KOPT-K1 (cell line): ENCODE measurements at regions not wholly inside any gene's neighbourhood (a gene's known extent, or its start where the extent isn't known, plus 50 kb on each side); places are given as distances from the start of the nearest gene placed in this dataset.

ENCODE experiments used
- H3K27ac ChIP-seq: fragments of 200-600 bp; sonication (generic); 2 replicates; pipeline ENCODE4 v1.5.1; 2016; ENCODE audit warnings: antibody characterized with exemption, mild to moderate bottlenecking, low read depth, low read length; ENCODE audit not compliant: poor library complexity, severe bottlenecking
- H3K36me3 ChIP-seq: fragments of 200-600 bp; sonication (generic); 2 replicates; pipeline ENCODE4 v1.5.1; 2017; ENCODE audit warnings: antibody characterized with exemption, mild to moderate bottlenecking, low read length, moderate library complexity; ENCODE audit not compliant: insufficient read depth
- H3K9me3 ChIP-seq: fragments of 200-600 bp; sonication (generic); 2 replicates; pipeline ENCODE4 v1.5.1; 2017; ENCODE audit warnings: antibody characterized with exemption, low read length, mild to moderate bottlenecking; ENCODE audit not compliant: insufficient read depth, poor library complexity, severe bottlenecking

- H3K27ac ChIP-seq = no peak overlapping the region
- no peaks in the 10 kb centered on the region for H3K36me3 ChIP-seq
- no peaks in the 10 kb centered on the region for H3K9me3 ChIP-seq
Observed at GRCh38 chr17:70230850-70231640, 61.7 kb downstream of the KCNJ2 start.

- Histone ChIP-seq H3K36me3 (no peaks in the 10 kb centered on the region), H3K9me3 (no peaks in the 10 kb centered on the region), H3K27ac (no peak overlapping the region)
Observed at GRCh38 chr17:70232466-70232865, 63.1 kb downstream of the KCNJ2 start.

DNA sequence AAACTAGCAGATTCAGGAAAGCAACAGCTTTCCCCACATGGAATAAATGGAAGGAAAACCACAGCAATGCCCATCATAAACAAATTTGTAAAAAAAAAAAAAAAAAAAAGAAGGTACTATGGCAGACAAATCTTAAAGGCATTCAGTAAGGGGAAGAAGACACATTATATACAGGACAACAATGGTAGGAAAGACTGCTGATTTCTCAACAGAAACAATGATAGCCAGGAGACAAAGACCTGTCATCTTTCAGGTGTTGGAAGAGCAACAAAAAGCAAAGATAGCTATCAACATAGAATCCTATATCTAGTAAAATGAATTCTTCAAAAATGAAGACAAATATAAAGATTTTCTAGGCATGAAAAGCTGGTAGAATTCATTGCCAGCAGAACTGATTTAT lies 65.9 kb downstream of the KCNJ2 start:
- Histone ChIP-seq H3K9me3 (no peaks in the 10 kb centered on the region), H3K27ac (no peak overlapping the region), H3K36me3 (no peaks in the 10 kb centered on the region)

GRCh38 chr17:70238228-70238627 lies 68.9 kb downstream of the KCNJ2 start:
- Histone ChIP-seq H3K36me3 (no peaks in the 10 kb centered on the region), H3K9me3 (no peaks in the 10 kb centered on the region), H3K27ac (no peak overlapping the region)

DNA sequence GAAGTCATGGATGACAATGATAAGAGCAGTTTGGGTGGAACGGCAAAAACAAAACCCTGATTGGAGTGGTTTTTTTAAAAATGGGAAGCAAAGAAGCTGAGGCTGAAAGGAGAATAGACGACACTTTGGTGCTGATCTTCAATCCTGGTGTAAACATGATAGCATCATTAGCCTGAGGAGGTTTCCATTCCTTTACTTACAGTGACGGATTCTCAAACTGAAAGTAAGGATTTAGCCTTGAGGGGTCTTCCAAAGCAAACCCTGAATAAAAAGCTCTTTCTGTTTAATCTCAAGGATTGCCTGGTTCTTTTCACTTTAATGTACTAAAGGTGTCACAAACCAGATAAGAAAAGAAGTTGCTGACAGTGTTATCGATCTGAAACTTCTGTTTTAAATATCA lies 69.3 kb downstream of the KCNJ2 start:
- H3K36me3 ChIP-seq = no peaks in the 10 kb centered on the region
- H3K9me3 ChIP-seq = no peaks in the 10 kb centered on the region
- H3K27ac ChIP-seq = no peak overlapping the region

GRCh38 chr17:70239391-70239826 lies 70.1 kb downstream of the KCNJ2 start:
- no peaks in the 10 kb centered on the region for H3K36me3 ChIP-seq
- no peaks in the 10 kb centered on the region for H3K9me3 ChIP-seq
- no peak overlapping the region for H3K27ac ChIP-seq

DNA sequence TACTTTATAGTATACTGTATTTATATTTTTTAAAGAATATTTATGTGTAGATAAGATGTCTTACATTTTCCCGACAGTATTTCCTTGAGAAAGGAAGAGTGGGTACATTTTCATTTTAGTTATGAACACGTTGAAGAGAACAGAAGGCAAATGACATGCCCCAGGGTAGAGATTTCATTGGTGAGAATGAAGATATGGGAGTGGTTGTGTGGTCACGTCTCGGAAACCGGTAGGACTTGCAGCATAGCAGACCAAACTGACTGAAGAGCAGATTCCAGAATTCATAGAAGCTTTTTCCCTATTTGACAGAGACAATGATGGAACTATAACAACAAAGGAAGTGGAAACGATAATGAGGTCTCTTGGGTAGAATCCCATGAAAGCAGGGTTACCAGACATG lies 71.7 kb downstream of the KCNJ2 start:
- no peaks in the 10 kb centered on the region for H3K9me3 ChIP-seq
- no peaks in the 10 kb centered on the region for H3K36me3 ChIP-seq

GRCh38 chr17:70242781-70243437 lies 73.6 kb downstream of the KCNJ2 start:
- Histone ChIP-seq H3K9me3 (no peaks in the 10 kb centered on the region), H3K27ac (no peak overlapping the region), H3K36me3 (no peaks in the 10 kb centered on the region)

More for the DNA sequence above, 71.7 kb downstream of the KCNJ2 start:
- H3K27ac ChIP-seq = no peak overlapping the region

DNA sequence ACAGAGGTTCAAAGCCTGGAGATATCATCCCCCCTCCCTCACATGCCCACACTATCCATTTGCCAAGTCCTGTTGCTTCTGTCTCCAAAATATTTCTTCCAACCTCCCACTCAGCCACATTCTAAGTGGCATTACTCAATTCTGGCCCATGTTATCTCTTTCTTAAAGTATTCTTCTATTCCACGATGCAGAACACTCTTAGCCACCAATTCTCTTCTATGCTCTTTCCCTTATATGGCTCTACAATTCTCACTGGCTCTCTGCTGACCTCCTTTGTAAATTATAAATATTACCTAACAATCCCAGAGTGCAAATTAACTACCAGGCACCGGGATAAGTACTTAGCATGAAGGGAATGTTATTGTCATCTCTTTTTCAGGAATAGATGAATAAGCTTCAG lies 82.4 kb downstream of the KCNJ2 start:
- H3K36me3 ChIP-seq = no peaks in the 10 kb centered on the region
- no peaks in the 10 kb centered on the region for H3K9me3 ChIP-seq
- no peak overlapping the region for H3K27ac ChIP-seq

DNA sequence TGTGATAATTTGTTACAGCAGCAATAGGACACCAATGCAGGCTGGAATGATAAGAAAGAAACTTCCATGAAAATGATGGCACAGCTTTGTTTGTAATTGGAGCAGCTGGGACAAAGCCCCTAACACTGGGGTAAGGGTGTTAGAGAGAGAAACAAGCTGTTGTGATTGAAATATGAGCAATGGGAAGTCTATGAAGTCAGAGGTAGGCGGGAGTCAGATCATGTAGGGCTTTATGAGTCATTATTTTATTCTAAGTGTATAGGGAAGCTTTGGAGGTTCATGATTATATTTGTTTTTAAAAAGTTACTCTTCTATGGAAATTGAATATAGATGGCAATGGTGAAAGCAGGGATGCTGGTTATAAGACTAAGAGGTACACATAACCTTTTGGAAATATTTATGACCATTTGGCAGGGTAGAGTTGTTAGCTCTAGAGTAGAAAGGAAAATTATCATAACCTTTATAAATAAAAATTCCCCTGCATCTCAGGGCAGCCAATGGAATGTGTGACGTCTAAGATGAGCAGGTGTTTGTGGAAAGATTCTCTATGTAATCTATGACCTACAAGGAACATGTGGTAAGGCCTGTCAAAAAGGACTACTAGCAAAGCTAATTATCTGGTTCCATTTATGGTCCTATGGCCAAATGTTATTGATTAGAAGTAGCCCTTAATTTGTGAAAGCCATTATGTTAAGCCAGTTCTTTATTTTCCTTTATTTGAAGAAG lies 85.6 kb downstream of the KCNJ2 start:
- Histone ChIP-seq H3K9me3 (no peaks in the 10 kb centered on the region), H3K27ac (no peak overlapping the region), H3K36me3 (no peaks in the 10 kb centered on the region)

- Histone ChIP-seq H3K27ac (no peak overlapping the region), H3K36me3 (no peaks in the 10 kb centered on the region), H3K9me3 (no peaks in the 10 kb centered on the region)
Observed at GRCh38 chr17:70256751-70257150, 87.4 kb downstream of the KCNJ2 start.

DNA sequence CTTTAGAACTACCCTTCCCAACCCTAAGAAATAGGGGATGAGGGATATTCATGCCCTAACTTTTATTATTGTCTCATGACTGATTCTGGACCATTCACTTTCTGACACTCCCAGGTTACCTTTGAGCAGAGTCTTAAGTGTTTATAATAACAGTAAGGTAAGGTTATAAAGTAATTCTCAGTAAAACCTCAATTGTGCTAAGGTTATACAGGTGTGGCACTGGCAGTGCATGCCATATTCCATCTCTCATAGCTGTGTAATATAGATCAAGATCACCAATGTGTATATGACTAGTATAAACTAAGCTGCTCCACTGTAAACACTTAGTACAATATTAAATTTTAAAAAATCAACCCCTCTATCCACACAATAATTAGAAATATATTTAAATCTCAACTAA lies 89.1 kb downstream of the KCNJ2 start:
- Histone ChIP-seq H3K9me3 (no peaks in the 10 kb centered on the region), H3K27ac (no peak overlapping the region), H3K36me3 (no peaks in the 10 kb centered on the region)

GRCh38 chr17:70259400-70259799 lies 90.1 kb downstream of the KCNJ2 start:
- H3K27ac ChIP-seq = no peak overlapping the region
- no peaks in the 10 kb centered on the region for H3K9me3 ChIP-seq
- H3K36me3 ChIP-seq = no peaks in the 10 kb centered on the region

- Histone ChIP-seq H3K27ac (no peak overlapping the region), H3K36me3 (no peaks in the 10 kb centered on the region), H3K9me3 (no peaks in the 10 kb centered on the region)
Observed at GRCh38 chr17:70261170-70261569, 91.8 kb downstream of the KCNJ2 start.

DNA sequence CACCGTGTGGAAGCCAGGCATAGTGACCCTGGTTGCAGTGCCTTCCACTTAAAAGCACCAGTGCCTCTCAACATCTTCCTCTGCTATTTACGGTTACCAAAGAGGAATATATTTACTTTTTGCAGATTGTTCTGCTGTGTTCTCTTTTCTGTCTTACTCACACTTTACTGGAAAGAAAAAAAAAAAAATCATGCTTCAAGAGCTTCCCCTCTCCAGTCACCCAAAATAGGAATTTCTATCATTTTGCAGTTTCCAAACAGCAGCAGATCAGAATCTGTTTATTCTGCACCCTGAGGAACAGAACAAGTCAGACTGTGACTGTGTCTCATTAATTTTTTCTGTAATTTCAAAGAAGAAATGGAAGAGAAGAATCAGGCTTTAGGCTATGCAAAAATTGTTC lies 96.1 kb downstream of the KCNJ2 start:
- Histone ChIP-seq H3K9me3 (no peaks in the 10 kb centered on the region), H3K36me3 (no peaks in the 10 kb centered on the region), H3K27ac (no peak overlapping the region)
